ENCODE measurements at regions not wholly inside any gene's neighbourhood (a gene's known extent, or its start where the extent isn't known, plus 50 kb on each side); places are given as distances from the start of the nearest gene placed in this dataset.

GRCh38 chr12:92495108-92495507, 207.7 kb upstream of the PLEKHG7 start:
- Mint-ChIP-seq H3K36me3 (peaks cover 0 to 14% (median 4%) of the 10 kb centered on the region in 3 donors), H3K4me3 (no peak overlapping the region), H3K9me3 (peaks cover 0 to 4% (median 2%) of the 10 kb centered on the region in 5 donors), H3K27ac (no peak overlapping the region), H3K4me1 (no peaks in the 10 kb centered on the region), H3K27me3 (no peaks in the 10 kb centered on the region)
- H3K9me3 ChIP-seq (ENCODE audit: low read length), result no peaks in the 10 kb centered on the region
- CTCF ChIA-PET, result interaction anchor here (0.8 to 4.9 kb wide), 2 partner anchors 9 to 15 kb away, joined by 3 to 30 read pairs; no protein-coding TSS in a partner anchor
- DNase-seq, result no peak
- POLR2A ChIA-PET, result interaction anchor here (1.4 kb wide), 1 partner anchor 11 kb away, joined by 5 read pairs; no protein-coding TSS in a partner anchor
- no peaks in the 10 kb centered on the region for H3K4me1 ChIP-seq (ENCODE audit: insufficient read depth, low read length)
- no peaks in the 10 kb centered on the region for H3K27me3 ChIP-seq (ENCODE audit: insufficient read depth, low read length, poor library complexity, severe bottlenecking)
- H3K27ac ChIP-seq (ENCODE audit: low read depth, low read length), result no peak overlapping the region
- no peak overlapping the region for H3K4me3 ChIP-seq (ENCODE audit: low read length)
- no peaks in the 10 kb centered on the region for H3K36me3 ChIP-seq (ENCODE audit: insufficient read depth, low read length)

- H3K4me3 ChIP-seq (ENCODE audit: low read length), result no peak overlapping the region
- H3K36me3 ChIP-seq (ENCODE audit: insufficient read depth, low read length), result no peaks in the 10 kb centered on the region
- no peaks in the 10 kb centered on the region for H3K9me3 ChIP-seq (ENCODE audit: low read length)
- Mint-ChIP-seq H3K4me3 (no peak overlapping the region), H3K27me3 (no peaks in the 10 kb centered on the region), H3K9me3 (peaks cover 0 to 4% (median 2%) of the 10 kb centered on the region in 5 donors), H3K4me1 (peaks cover 0 to 4% (median 2%) of the 10 kb centered on the region in 3 donors), H3K27ac (no peak overlapping the region), H3K36me3 (peaks cover 0 to 14% (median 4%) of the 10 kb centered on the region in 3 donors)
- CTCF ChIA-PET, result interaction anchor here (4.9 kb wide), 1 partner anchor 10 kb away, joined by 30 read pairs; no protein-coding TSS in a partner anchor
- H3K27me3 ChIP-seq (ENCODE audit: insufficient read depth, low read length, poor library complexity, severe bottlenecking), result no peaks in the 10 kb centered on the region
- H3K27ac ChIP-seq (ENCODE audit: low read depth, low read length), result no peak overlapping the region
- POLR2A ChIA-PET, result interaction anchor here (1.4 kb wide), 1 partner anchor 12 kb away, joined by 5 read pairs; no protein-coding TSS in a partner anchor
- DNase-seq, result no peak
- no peaks in the 10 kb centered on the region for H3K4me1 ChIP-seq (ENCODE audit: insufficient read depth, low read length)
These were observed 209.0 kb upstream of the PLEKHG7 start for GRCh38 chr12:92493816-92494215.

GRCh38 chr12:92492995-92493394, 209.8 kb upstream of the PLEKHG7 start:
- H3K36me3 Mint-ChIP-seq, result peaks cover 0 to 14% (median 4%) of the 10 kb centered on the region in 3 donors
- Histone ChIP-seq H3K9me3 (ENCODE audit: low read length) (no peaks in the 10 kb centered on the region), H3K36me3 (ENCODE audit: insufficient read depth, low read length) (no peaks in the 10 kb centered on the region), H3K4me1 (ENCODE audit: insufficient read depth, low read length) (no peaks in the 10 kb centered on the region), H3K4me3 (ENCODE audit: low read length) (no peak overlapping the region), H3K27me3 (ENCODE audit: insufficient read depth, low read length, poor library complexity, severe bottlenecking) (no peaks in the 10 kb centered on the region), H3K27ac (ENCODE audit: low read depth, low read length) (no peak overlapping the region)
- peaks cover 0 to 4% (median 2%) of the 10 kb centered on the region in 5 donors for H3K9me3 Mint-ChIP-seq
- CTCF ChIA-PET, result interaction anchor here (4.9 kb wide), 1 partner anchor 11 kb away, joined by 30 read pairs; no protein-coding TSS in a partner anchor
- H3K27ac Mint-ChIP-seq, result no peak overlapping the region
- POLR2A ChIA-PET, result no interaction called here
- H3K4me3 Mint-ChIP-seq, result no peak overlapping the region
- peaks cover 0 to 8% (median 2%) of the 10 kb centered on the region in 3 donors for H3K4me1 Mint-ChIP-seq
- H3K27me3 Mint-ChIP-seq, result no peaks in the 10 kb centered on the region
- no peak for DNase-seq

GRCh38 chr12:92492291-92492690, 210.5 kb upstream of the PLEKHG7 start:
- Histone ChIP-seq H3K4me1 (ENCODE audit: insufficient read depth, low read length) (no peaks in the 10 kb centered on the region), H3K27ac (ENCODE audit: low read depth, low read length) (no peak overlapping the region), H3K27me3 (ENCODE audit: insufficient read depth, low read length, poor library complexity, severe bottlenecking) (no peaks in the 10 kb centered on the region), H3K4me3 (ENCODE audit: low read length) (no peak overlapping the region), H3K9me3 (ENCODE audit: low read length) (no peaks in the 10 kb centered on the region), H3K36me3 (ENCODE audit: insufficient read depth, low read length) (no peaks in the 10 kb centered on the region)
- no peak overlapping the region for H3K27ac Mint-ChIP-seq
- no peak overlapping the region for H3K4me3 Mint-ChIP-seq
- H3K9me3 Mint-ChIP-seq, result peaks cover 0 to 4% (median 2%) of the 10 kb centered on the region in 5 donors
- H3K36me3 Mint-ChIP-seq, result peaks cover 0 to 14% (median 4%) of the 10 kb centered on the region in 3 donors
- ChIA-PET CTCF (interaction anchor here (4.9 kb wide), 1 partner anchor 12 kb away, joined by 30 read pairs; no protein-coding TSS in a partner anchor), POLR2A (no interaction called here)
- H3K27me3 Mint-ChIP-seq, result no peaks in the 10 kb centered on the region
- peaks cover 0 to 8% (median 2%) of the 10 kb centered on the region in 3 donors for H3K4me1 Mint-ChIP-seq
- DNase-seq, result no peak

- no peaks in the 10 kb centered on the region for H3K9me3 ChIP-seq (ENCODE audit: low read length)
- Mint-ChIP-seq H3K4me1 (peaks cover 5 to 17% (median 8%) of the 10 kb centered on the region in 3 donors), H3K27ac (no peak overlapping the region), H3K4me3 (no peak overlapping the region), H3K36me3 (peaks cover 0 to 14% (median 4%) of the 10 kb centered on the region in 3 donors), H3K9me3 (peaks cover 0 to 4% (median 2%) of the 10 kb centered on the region in 5 donors), H3K27me3 (no peaks in the 10 kb centered on the region)
- no peak overlapping the region for H3K4me3 ChIP-seq (ENCODE audit: low read length)
- H3K27me3 ChIP-seq (ENCODE audit: insufficient read depth, low read length, poor library complexity, severe bottlenecking), result no peaks in the 10 kb centered on the region
- DNase-seq, result no peak
- no peak overlapping the region for H3K27ac ChIP-seq (ENCODE audit: low read depth, low read length)
- H3K4me1 ChIP-seq (ENCODE audit: insufficient read depth, low read length), result no peaks in the 10 kb centered on the region
- POLR2A ChIA-PET, result no interaction called here
- no peaks in the 10 kb centered on the region for H3K36me3 ChIP-seq (ENCODE audit: insufficient read depth, low read length)
- CTCF ChIA-PET, result no interaction called here
These were observed 213.0 kb upstream of the PLEKHG7 start for GRCh38 chr12:92489781-92490180.

DNA sequence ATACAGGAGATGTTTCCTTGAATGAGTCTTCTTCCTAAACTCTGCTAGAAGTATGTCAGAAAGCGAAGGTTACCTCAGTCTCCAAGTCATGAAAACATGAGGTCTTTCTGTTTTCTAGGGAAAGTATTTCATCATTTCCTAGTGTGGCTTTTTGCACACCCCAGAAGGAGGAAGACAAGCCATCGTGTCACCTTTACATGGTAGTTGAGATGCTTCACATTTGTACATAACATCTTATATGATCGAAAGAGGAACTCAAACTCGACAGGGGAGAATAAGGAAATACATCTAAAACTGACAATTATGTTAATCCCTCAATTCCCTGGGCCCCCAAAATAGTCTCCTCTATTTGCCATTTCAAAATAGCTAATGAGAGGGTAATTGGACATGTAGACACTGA, 214.1 kb upstream of the PLEKHG7 start:
- Mint-ChIP-seq H3K4me1 (peaks cover 5 to 17% (median 8%) of the 10 kb centered on the region in 3 donors), H3K9me3 (peaks cover 0 to 4% (median 2%) of the 10 kb centered on the region in 5 donors), H3K27ac (no peak overlapping the region), H3K4me3 (no peak overlapping the region), H3K27me3 (no peaks in the 10 kb centered on the region), H3K36me3 (peaks cover 0 to 14% (median 4%) of the 10 kb centered on the region in 3 donors)
- H3K36me3 ChIP-seq (ENCODE audit: insufficient read depth, low read length), result no peaks in the 10 kb centered on the region
- CTCF ChIA-PET, result no interaction called here
- H3K4me3 ChIP-seq (ENCODE audit: low read length), result no peak overlapping the region
- no peak overlapping the region for H3K27ac ChIP-seq (ENCODE audit: low read depth, low read length)
- DNase-seq, result no peak
- H3K4me1 ChIP-seq (ENCODE audit: insufficient read depth, low read length), result no peaks in the 10 kb centered on the region
- H3K27me3 ChIP-seq (ENCODE audit: insufficient read depth, low read length, poor library complexity, severe bottlenecking), result no peaks in the 10 kb centered on the region
- H3K9me3 ChIP-seq (ENCODE audit: low read length), result no peaks in the 10 kb centered on the region
- POLR2A ChIA-PET, result no interaction called here

DNA sequence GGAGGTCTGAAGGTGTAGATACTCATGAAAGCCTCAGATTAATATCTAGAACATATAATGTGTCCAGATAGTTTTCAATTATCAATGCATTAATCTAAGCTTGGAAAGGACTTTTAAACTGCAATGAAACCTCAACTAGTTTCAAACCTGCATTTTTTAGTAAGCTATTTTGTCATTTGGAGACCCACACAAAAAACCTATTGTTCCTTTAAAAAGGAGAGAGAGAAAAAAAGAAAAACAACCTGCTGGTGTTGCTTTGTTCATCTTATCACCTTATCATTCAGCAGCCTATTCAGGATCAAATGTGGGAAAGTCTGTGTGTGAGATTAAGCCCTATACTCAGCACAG, 215.7 kb upstream of the PLEKHG7 start:
- H3K27ac Mint-ChIP-seq, result no peak overlapping the region
- no peak overlapping the region for H3K4me3 Mint-ChIP-seq
- Histone ChIP-seq H3K27me3 (ENCODE audit: insufficient read depth, low read length, poor library complexity, severe bottlenecking) (no peaks in the 10 kb centered on the region), H3K4me1 (ENCODE audit: insufficient read depth, low read length) (no peaks in the 10 kb centered on the region), H3K27ac (ENCODE audit: low read depth, low read length) (no peak overlapping the region), H3K36me3 (ENCODE audit: insufficient read depth, low read length) (no peaks in the 10 kb centered on the region), H3K9me3 (ENCODE audit: low read length) (no peaks in the 10 kb centered on the region), H3K4me3 (ENCODE audit: low read length) (no peak overlapping the region)
- peaks cover 0 to 7% (median 4%) of the 10 kb centered on the region in 3 donors for H3K36me3 Mint-ChIP-seq
- no peaks in the 10 kb centered on the region for H3K27me3 Mint-ChIP-seq
- peaks cover 0 to 4% (median 0%) of the 10 kb centered on the region in 5 donors for H3K9me3 Mint-ChIP-seq
- ChIA-PET CTCF (interaction anchor here (1.1 kb wide), 1 partner anchor 13 kb away, joined by 3 read pairs; no protein-coding TSS in a partner anchor), POLR2A (no interaction called here)
- peaks cover 5 to 17% (median 8%) of the 10 kb centered on the region in 3 donors for H3K4me1 Mint-ChIP-seq
- DNase-seq, result no peak

- H3K27ac Mint-ChIP-seq, result no peak overlapping the region
- H3K27me3 Mint-ChIP-seq, result no peaks in the 10 kb centered on the region
- H3K4me3 ChIP-seq (ENCODE audit: low read length), result no peak overlapping the region
- H3K36me3 ChIP-seq (ENCODE audit: insufficient read depth, low read length), result no peaks in the 10 kb centered on the region
- H3K27me3 ChIP-seq (ENCODE audit: insufficient read depth, low read length, poor library complexity, severe bottlenecking), result no peaks in the 10 kb centered on the region
- H3K27ac ChIP-seq (ENCODE audit: low read depth, low read length), result no peak overlapping the region
- no peak for DNase-seq
- ChIA-PET CTCF (interaction anchor here (1.1 kb wide), 1 partner anchor 13 kb away, joined by 3 read pairs; no protein-coding TSS in a partner anchor), POLR2A (no interaction called here)
- H3K9me3 Mint-ChIP-seq, result peaks cover 0 to under 1% (median 0%) of the 10 kb centered on the region in 5 donors
- no peaks in the 10 kb centered on the region for H3K9me3 ChIP-seq (ENCODE audit: low read length)
- peaks cover 5 to 17% (median 8%) of the 10 kb centered on the region in 3 donors for H3K4me1 Mint-ChIP-seq
- H3K36me3 Mint-ChIP-seq, result peaks cover 0 to 2% (median 1%) of the 10 kb centered on the region in 3 donors
- no peak overlapping the region for H3K4me3 Mint-ChIP-seq
- H3K4me1 ChIP-seq (ENCODE audit: insufficient read depth, low read length), result no peaks in the 10 kb centered on the region
These were observed 216.2 kb upstream of the PLEKHG7 start for GRCh38 chr12:92486443-92487137.

All from CD8-positive, alpha-beta memory T cell (primary cell).